ENCODE measurements at regions not wholly inside any gene's neighbourhood (a gene's known extent, or its start where the extent isn't known, plus 50 kb on each side); places are given as distances from the start of the nearest gene placed in this dataset.
A peak's percentile ranks its signal among the peaks of the same experiment; 100 is the strongest.
"Not testable (repeated sequence)": the region's sequence is repeated elsewhere in the genome, so short reads cannot be mapped to it uniquely, and the experiment has no call there.

DNA sequence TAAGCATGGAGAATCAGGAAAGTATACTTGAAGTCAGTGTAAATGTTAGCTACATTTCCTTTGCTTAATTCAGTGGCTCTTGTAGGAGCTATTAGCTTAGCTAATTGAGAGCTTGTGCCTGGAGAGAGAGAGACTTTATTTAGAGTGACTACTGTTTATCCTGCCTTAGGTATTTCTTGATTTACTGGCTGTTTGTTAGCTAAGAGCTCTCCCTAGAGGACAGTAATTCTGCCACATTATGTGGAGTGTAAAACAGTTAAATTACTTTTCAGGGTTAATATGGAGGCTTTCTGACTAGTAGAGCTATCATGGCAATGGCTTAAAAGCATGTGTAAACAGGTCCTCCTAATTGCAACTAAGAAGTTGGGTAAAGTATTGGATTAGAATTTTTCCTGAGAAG lies 306.5 kb upstream of the TECRL start:
- DNase-seq = no peak

DNA sequence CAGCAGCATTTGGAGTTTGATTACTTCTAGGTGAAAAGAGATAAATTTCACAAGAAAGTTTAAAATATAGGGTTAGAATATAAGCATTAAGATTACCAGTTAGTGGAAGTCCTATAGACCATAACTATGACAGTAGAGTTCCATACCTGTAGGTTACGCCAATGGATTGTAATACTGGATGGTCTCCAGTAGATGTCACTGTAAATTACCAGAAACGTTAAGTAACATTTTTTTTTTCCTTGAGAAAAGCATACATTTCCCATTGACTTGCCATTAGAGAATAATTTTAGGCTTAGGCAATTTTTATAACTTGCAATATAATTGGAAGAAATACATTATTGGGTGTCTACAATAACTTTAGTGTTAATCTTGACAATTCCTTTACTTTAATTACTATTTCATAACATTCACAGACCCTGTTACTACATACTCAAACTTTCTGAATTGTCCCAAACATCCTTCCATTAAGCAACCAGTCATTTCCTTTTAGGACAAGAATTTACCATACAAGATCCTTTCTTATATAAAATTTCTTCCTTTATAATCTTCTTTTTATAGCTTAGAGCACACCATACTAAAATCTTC lies 304.1 kb upstream of the TECRL start:
- no peak for DNase-seq

GRCh38 chr4:64712590-64712989 lies 303.3 kb upstream of the TECRL start:
- no peak for DNase-seq

DNA sequence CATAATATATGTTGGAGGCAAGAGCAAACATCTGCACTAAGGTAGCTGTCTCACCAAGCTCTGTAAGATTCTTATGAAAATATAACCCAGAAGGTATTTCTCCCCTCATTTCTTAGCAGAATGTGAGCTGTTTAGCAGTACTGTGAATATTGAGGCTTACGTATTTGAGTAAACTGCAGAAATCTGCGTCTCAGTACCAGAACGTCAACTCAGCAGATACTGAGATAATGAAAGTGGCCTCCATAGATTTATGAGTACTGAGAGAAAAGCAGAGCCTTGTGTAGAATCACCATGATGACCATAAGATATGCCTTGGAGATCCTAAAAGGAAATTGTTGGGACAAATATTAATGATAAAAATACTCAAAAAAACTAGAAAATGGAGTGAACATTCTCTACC lies 296.7 kb upstream of the TECRL start:
- no peak for DNase-seq

GRCh38 chr4:64698171-64698570 lies 288.9 kb upstream of the TECRL start:
- no peak for DNase-seq

- no peak for DNase-seq
Observed at GRCh38 chr4:64682946-64683345, 273.7 kb upstream of the TECRL start.

DNA sequence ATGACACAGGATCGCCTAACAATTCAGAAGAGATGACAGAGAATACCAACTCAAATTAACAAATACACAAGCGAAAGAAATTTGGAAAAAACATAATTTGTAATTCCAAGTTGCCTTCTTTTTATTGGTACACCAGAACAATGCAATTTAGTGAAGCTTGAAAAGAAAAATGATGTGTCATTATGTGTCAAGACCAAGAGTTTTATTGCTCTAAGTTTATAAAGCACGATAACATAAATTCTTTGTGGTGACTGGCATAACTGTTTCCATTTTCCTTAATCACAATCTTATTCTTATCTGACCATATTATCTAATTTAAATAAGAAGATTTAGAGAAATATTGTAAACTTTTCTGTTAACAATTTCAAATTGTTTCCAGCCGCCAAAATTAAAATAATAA lies 273.2 kb upstream of the TECRL start:
- no peak for DNase-seq

DNA sequence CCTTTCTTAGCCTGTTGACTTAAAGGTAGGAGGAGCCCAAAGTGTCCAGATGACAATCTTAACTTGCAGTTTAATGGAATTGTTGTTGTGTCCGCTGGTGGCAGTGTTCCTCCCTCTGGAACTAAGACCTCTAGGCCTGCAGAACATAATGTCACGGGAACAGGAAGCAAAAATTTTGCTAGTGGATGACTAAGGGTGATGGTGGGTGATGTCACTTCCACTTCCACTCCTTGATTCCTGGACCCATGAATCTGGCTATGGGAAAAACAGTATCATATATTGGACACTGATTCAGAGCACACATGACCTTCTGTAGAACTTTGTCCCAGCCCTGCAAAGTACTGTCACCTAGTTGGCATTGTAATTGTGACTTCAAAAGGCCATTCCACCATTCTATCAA lies 263.9 kb upstream of the TECRL start:
- DNase-seq = not testable (repeated sequence)

DNA sequence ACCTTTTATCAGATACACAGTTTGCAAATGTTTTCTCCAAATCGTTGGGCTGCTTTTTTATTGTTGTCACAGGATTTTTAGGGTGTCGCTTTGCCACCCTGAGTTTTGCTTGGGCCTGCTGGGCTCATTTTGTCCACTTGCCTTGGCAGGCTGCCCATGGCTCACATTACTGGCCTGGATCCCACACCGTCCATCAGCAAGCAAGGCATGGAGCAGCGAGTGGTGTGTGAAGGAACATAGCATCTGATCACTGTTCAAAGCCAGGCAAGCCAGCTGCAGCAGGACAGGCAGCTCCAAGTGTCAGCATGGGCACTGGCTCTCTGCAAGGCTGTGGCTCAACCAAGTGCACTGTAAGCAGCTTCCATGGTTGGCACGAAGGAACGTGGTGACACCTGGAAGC lies 261.4 kb upstream of the TECRL start:
- DNase-seq = no peak

DNA sequence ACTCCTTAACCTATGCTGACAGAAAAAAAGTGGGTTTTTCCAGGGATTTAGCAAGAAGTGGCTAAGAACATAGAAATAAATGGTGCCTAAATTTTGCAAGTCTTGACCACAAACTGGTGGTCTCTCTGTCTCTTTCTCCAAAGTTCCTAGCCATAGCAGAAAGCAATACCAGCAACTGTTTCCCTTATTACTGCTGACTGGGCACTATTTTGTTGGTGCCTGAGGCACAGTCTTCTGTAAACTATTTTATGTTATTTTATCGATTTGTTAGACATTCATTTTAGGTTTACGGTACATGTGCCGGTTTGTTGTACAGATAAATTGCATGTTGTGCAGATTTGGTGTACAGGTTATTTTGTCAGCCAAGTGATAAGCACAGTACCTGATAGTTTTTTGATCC lies 234.6 kb upstream of the TECRL start:
- DNase-seq = no peak

- no peak for DNase-seq
Observed at GRCh38 chr4:64642936-64643335, 233.7 kb upstream of the TECRL start.

- DNase-seq = not testable (repeated sequence)
Observed at GRCh38 chr4:64640402-64640801, 231.2 kb upstream of the TECRL start.

DNA sequence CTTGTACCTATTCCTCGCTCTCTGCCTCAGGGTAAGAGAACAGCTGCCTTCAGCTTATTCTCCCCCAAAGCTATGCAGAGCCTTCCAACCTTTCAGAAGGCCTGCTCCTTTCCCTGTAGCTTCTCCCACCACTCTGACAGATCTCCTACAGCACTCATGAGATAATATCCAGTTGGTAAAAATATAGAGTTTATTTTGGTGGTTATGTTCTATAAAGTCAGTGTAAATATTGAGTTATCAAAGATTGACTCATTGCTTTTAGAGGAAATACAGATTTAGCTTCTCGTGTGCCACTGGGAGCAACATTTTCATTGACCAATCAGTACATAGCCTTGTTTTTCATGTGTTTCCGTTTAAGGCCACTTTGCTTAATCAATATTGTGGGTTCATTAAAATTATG lies 216.2 kb upstream of the TECRL start:
- DNase-seq = no peak

- DNase-seq = no peak
Observed at GRCh38 chr4:64617800-64618199, 208.6 kb upstream of the TECRL start.

DNA sequence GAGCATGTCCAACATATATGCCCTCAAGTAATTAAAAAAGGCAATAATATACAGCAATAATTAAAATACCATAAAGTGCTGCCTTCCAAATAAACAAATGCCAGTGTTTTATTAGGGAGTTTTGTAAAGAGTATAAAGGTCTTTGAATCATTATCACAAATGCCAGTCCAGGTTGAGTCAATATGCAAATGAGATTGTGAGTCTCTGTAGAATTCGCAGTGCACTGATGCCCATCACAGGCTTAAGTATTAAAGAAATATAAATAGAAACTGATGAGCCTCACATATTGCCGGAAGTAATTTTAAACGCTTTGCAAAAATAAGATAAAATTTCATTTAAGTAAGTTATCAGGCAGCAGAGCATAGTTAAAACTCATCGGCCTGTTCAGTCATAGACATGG lies 205.0 kb upstream of the TECRL start:
- DNase-seq = no peak

GRCh38 chr4:64613046-64613445 lies 203.8 kb upstream of the TECRL start:
- DNase-seq = no peak

GRCh38 chr4:64598066-64598465 lies 188.8 kb upstream of the TECRL start:
- DNase-seq = no peak

DNA sequence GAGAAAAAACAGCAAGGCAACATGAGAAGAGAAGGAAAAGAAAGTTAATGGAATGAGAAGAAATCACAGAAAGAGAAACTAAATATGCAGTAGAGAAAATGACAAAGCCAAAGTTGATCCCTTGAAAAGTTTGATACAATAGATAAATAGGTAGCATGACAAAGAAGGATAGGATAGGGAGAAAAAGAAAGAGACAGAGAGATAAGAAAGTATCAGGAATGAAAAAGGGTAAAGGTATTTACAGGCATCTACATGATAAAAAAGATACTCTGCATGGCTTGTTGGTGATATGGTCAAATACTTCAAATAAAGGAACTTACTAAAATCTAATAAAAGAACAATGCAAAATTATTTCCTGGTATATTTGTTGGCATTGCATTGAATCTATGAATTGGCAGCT lies 185.5 kb upstream of the TECRL start:
- no peak for DNase-seq

GRCh38 chr4:64588507-64588906 lies 179.3 kb upstream of the TECRL start:
- DNase-seq = no peak

DNA sequence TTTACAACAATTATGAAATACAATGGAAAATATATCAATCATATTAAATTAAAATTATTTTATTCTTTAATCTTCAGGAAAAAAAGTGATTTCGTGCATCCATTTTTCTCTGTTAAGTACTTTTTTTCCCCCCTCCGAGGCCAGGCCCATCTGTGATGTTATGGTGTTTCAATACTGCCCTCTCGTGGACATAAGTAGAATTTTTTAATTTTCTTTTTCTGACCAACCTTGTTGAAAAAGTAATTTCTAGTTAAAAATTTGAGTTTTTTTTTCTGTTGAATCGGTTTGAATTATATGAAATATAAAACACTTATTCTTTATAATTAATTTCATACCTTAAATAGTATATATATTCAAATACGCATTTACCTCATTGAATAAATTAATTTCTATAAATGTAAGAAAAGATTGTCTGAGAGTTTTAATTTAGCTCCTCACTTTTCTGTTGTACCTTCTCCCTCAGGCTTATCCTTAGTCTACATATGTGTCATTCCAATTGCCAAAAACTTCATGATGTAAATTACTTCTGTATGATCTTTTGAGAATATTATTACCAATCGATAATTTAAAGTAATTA lies 175.8 kb upstream of the TECRL start:
- peak; percentile 18 for DNase-seq

- DNase-seq = no peak
Observed at GRCh38 chr4:64584125-64584524, 174.9 kb upstream of the TECRL start.

- no peak for DNase-seq
Observed at GRCh38 chr4:64582492-64582891, 173.2 kb upstream of the TECRL start.

GRCh38 chr4:64581422-64581821 lies 172.2 kb upstream of the TECRL start:
- no peak for DNase-seq

DNA sequence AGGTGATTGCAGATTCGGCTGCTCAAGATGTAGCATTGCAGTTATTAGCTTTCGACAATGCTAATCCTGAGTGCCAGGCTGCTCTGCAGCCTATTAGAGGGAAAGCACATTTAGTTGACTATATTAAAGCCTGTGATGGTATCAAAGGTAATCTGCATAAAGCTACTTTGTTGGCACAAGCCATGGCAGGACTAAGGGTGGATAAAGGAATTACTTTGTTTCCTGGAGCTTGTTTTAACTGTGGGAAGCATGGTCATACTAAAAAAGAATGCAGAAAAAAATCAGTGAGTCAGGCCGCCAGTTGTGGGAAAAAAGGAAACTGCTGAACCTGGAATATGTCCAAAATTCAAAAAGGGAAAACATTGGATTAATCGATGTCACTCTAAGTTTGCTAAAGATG lies 154.9 kb upstream of the TECRL start:
- no peak for DNase-seq

DNA sequence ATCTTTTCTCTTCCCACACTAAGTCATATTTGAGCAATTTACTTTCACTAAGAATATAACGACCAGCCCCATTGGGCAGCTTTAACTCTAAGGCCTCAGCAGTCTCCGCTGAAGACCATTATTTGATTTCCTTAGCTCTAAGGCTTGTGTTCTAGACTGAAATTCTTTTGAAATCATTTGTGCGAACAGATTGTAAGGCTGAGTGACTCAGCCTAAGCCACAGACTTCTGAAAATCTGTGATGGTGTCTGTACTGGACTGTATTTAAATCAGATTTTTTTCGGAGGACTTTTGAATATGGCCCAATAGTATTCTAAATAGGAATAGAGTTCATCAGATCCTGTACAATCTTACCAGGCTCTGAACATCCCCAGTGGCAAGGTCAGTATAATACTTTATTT lies 150.3 kb upstream of the TECRL start:
- DNase-seq = no peak

DNA sequence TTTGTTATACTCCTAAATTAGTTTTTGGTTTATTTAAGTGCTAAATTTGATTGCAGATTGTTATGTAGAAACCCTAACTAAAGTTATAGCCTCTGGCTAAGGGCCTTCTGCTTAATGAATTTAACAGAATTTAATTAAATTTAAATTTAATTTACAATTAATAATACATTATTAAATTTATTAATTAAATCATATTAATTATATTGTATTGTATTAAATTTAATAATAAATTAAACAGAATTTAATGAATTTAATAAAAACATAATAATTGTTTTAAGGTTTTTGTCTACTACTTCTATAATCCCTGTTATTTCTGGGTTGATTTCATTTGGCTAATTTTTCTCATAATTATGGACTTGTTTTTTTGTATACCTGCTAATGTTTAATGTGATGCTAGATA lies 141.9 kb upstream of the TECRL start:
- DNase-seq = no peak

Data from stimulated activated CD4-positive, alpha-beta T cell treated with anti-CD3 and anti-CD28 coated beads, Interleukin-15, amount 100 ng/mL, for 24 hours (primary cell).